ENCODE measurements at regions not wholly inside any gene's neighbourhood (a gene's known extent, or its start where the extent isn't known, plus 50 kb on each side); places are given as distances from the start of the nearest gene placed in this dataset.

GRCh38 chr1:94608852-94609530 lies 67.4 kb upstream of the F3 start:
- in situ Hi-C loops (cut with MboI; ENCODE audit: low pct_unique_long_range_greater_than_20kb, low sequenced_read_pairs, unreplicated experiment), result no loop called here
- TF ChIP-seq CTCF (IDR thresholded peaks at IDR 0.05; ENCODE audit: extremely low read depth, insufficient read depth, missing control alignments), result no peak
- DNase-seq (ENCODE audit: low spot score), result no peak

GRCh38 chr1:94608142-94608851 lies 66.7 kb upstream of the F3 start:
- no peak for TF ChIP-seq CTCF (IDR thresholded peaks at IDR 0.05; ENCODE audit: extremely low read depth, insufficient read depth, missing control alignments)
- DNase-seq (ENCODE audit: low spot score), result no peak
- in situ Hi-C loops (cut with MboI; ENCODE audit: low pct_unique_long_range_greater_than_20kb, low sequenced_read_pairs, unreplicated experiment), result no loop called here

- in situ Hi-C loops (cut with MboI; ENCODE audit: low pct_unique_long_range_greater_than_20kb, low sequenced_read_pairs, unreplicated experiment), result no loop called here
- DNase-seq (ENCODE audit: low spot score), result no peak
- TF ChIP-seq CTCF (IDR thresholded peaks at IDR 0.05; ENCODE audit: extremely low read depth, insufficient read depth, missing control alignments), result no peak
Measured at GRCh38 chr1:94607398-94607797, 65.8 kb upstream of the F3 start.

- in situ Hi-C loops (cut with MboI; ENCODE audit: low pct_unique_long_range_greater_than_20kb, low sequenced_read_pairs, unreplicated experiment), result no loop called here
- DNase-seq (ENCODE audit: low spot score), result no peak
- no peak for TF ChIP-seq CTCF (IDR thresholded peaks at IDR 0.05; ENCODE audit: extremely low read depth, insufficient read depth, missing control alignments)
Measured at GRCh38 chr1:94606471-94606870, 64.9 kb upstream of the F3 start.

- in situ Hi-C loops (cut with MboI; ENCODE audit: low pct_unique_long_range_greater_than_20kb, low sequenced_read_pairs, unreplicated experiment), result no loop called here
- no peak for TF ChIP-seq CTCF (IDR thresholded peaks at IDR 0.05; ENCODE audit: extremely low read depth, insufficient read depth, missing control alignments)
- DNase-seq (ENCODE audit: low spot score), result no peak
Measured at GRCh38 chr1:94603663-94604062, 62.1 kb upstream of the F3 start.

GRCh38 chr1:94602802-94603625 lies 61.5 kb upstream of the F3 start:
- DNase-seq (ENCODE audit: low spot score), result no peak
- TF ChIP-seq CTCF (IDR thresholded peaks at IDR 0.05; ENCODE audit: extremely low read depth, insufficient read depth, missing control alignments), result no peak
- in situ Hi-C loops (cut with MboI; ENCODE audit: low pct_unique_long_range_greater_than_20kb, low sequenced_read_pairs, unreplicated experiment), result no loop called here

Measured in GM13977 (cell line).